ENCODE measurements at regions not wholly inside any gene's neighbourhood (a gene's known extent, or its start where the extent isn't known, plus 50 kb on each side); places are given as distances from the start of the nearest gene placed in this dataset.

- Mint-ChIP-seq H3K4me1 (peaks cover 38% of the 10 kb centered on the region), H3K9me3 (no peaks in the 10 kb centered on the region), H3K36me3 (no peaks in the 10 kb centered on the region), H3K4me3 (no peak overlapping the region), H3K27me3 (ENCODE audit: low read depth) (no peaks in the 10 kb centered on the region), H3K27ac (no peak overlapping the region)
- DNase-seq (ENCODE audit: low spot score in 2 of 2, unreplicated experiment in 2 of 2): no peak
- TF ChIP-seq CTCF (IDR thresholded peaks at IDR 0.05; ENCODE audit: unreplicated experiment): no peak
Observed at GRCh38 chr3:64741341-64741740, 53.5 kb upstream of the ADAMTS9 start.

DNA sequence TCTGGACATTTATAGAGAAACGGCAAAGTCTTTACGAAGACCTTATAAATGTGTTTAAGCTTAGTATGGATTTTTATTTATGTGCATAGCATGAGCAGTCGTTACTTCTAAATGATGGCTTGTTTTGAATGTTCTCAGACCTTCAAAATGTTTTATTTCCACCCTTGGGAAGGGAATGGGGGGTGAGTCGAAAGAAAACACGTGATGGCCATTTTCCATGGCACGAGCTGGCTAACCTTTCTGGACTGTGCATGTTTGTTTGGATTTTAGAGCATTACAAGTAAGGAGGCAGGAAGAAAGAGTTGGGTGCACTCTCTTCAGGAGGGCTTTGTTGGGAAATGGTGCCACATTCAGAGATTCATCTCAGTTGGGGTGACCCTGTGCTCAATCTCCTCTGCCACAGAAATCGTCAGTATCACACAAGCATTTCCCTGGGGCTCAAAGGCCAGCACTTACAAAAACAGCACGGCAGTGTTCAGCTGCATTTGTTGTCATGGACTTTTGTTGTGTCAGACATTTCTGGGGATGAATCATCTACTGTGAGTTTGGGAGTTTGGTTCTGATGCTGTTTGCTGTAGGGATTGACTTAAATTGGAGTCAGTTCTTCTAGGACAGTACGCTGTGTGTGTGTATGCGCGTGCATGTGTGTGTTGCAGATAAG lies 52.3 kb upstream of the ADAMTS9 start:
- no peak overlapping the region for H3K4me3 Mint-ChIP-seq
- no peak for DNase-seq (ENCODE audit: low spot score in 2 of 2, unreplicated experiment in 2 of 2)
- no peaks in the 10 kb centered on the region for H3K36me3 Mint-ChIP-seq
- H3K4me1 Mint-ChIP-seq: peaks cover 28% of the 10 kb centered on the region
- H3K27ac Mint-ChIP-seq: peak overlapping the region; percentile 82
- H3K27me3 Mint-ChIP-seq (ENCODE audit: low read depth): no peaks in the 10 kb centered on the region
- no peaks in the 10 kb centered on the region for H3K9me3 Mint-ChIP-seq
- no peak for TF ChIP-seq CTCF (IDR thresholded peaks at IDR 0.05; ENCODE audit: unreplicated experiment)
